A673 (cell line): ENCODE measurements at regions not wholly inside any gene's neighbourhood (a gene's known extent, or its start where the extent isn't known, plus 50 kb on each side); places are given as distances from the start of the nearest gene placed in this dataset.

Experiments
- BruUV-seq: library from RNA; stranded (reverse); fragments of 400-500 nt; replicated peaks from 2 replicates; lab custom pipeline; 2021; lab: Mats Ljungman, UMichigan
- CTCF ChIA-PET: fragments of 300-600 bp; sonication (Branson Sonifier 250); formaldehyde crosslinking; loops from one replicate; lab custom pipeline; 2022; ENCODE audit warnings: antibody characterized with exemption; lab: Charles Lee
- POLR2A ChIA-PET: fragments of 300-600 bp; sonication (Branson Sonifier 250); formaldehyde crosslinking; loops from one replicate; lab custom pipeline; 2022; ENCODE audit warnings: antibody characterized with exemption; ENCODE audit not compliant: low non-redundant PET; lab: Charles Lee
- DNase-seq: peaks from one replicate; pipeline ENCODE4 v3.0.0-alpha.2; 2015; ENCODE audit warnings: low spot score
- H3K27ac ChIP-seq: fragments of 200-600 bp; sonication (generic); 2 replicates; pipeline ENCODE4 v1.5.1; 2016; ENCODE audit warnings: mixed run types, low read depth, mild to moderate bottlenecking, mixed read lengths, antibody characterized with exemption, low read length; ENCODE audit not compliant: poor library complexity, severe bottlenecking
- H3K27me3 ChIP-seq: fragments of 200-600 bp; sonication (generic); replicated peaks from 2 replicates; pipeline ENCODE4 v1.6.1; 2017; ENCODE audit warnings: mixed run types, low read depth, mild to moderate bottlenecking, mixed read lengths, antibody characterized with exemption, low read length; ENCODE audit not compliant: insufficient read depth, poor library complexity
- H3K36me3 ChIP-seq: fragments of 200-600 bp; sonication (generic); 2 replicates; pipeline ENCODE4 v1.6.1; 2016; ENCODE audit warnings: mixed run types, mild to moderate bottlenecking, mixed read lengths, antibody characterized with exemption, low read length; ENCODE audit not compliant: insufficient read depth, poor library complexity, severe bottlenecking
- H3K4me1 ChIP-seq: fragments of 200-600 bp; sonication (generic); 2 replicates; pipeline ENCODE4 v1.6.1; 2017; ENCODE audit warnings: mixed run types, mild to moderate bottlenecking, mixed read lengths, antibody characterized with exemption, low read length; ENCODE audit not compliant: insufficient read depth, poor library complexity, severe bottlenecking
- H3K4me3 ChIP-seq: fragments of 200-600 bp; sonication (generic); 2 replicates; pipeline ENCODE4 v1.5.1; 2016; ENCODE audit warnings: low read depth, mixed run types, mild to moderate bottlenecking, mixed read lengths, low read length; ENCODE audit not compliant: poor library complexity, severe bottlenecking
- H3K9me3 ChIP-seq: fragments of 200-600 bp; sonication (generic); 2 replicates; pipeline ENCODE4 v1.6.1; 2016; ENCODE audit warnings: mixed run types, low read depth, mild to moderate bottlenecking, mixed read lengths, antibody characterized with exemption, low read length; ENCODE audit not compliant: poor library complexity, severe bottlenecking
- CTCF ChIP-seq: fragments of 300-800, 200-600 bp; sonication (generic); conservative IDR thresholded peaks from 2 replicates; pipeline ENCODE4 v1.5.1; 2017; ENCODE audit warnings: low read depth, mild to moderate bottlenecking, antibody characterized with exemption, low read length, moderate library complexity, mixed read lengths
- EZH2 ChIP-seq: fragments of 200-600 bp; sonication (generic); IDR thresholded peaks from 2 replicates; pipeline ENCODE4 v1.6.1; 2017; ENCODE audit warnings: borderline replicate concordance, low read depth, mild to moderate bottlenecking, mixed read lengths, antibody characterized with exemption, low read length; ENCODE audit not compliant: poor library complexity, severe bottlenecking
- intact Hi-C: fragments of 100-400 bp; cut with micrococcal nuclease; formaldehyde crosslinking; loops from one replicate; pipeline ENCODE4 v1.10.0; 2022; ENCODE audit not compliant: unreplicated experiment

- no peaks in the 10 kb centered on the region for H3K36me3 ChIP-seq
- no peak overlapping the region for H3K27ac ChIP-seq
- no peaks in the 10 kb centered on the region for H3K27me3 ChIP-seq
- ChIA-PET CTCF (no interaction called here), POLR2A (no interaction called here)
- intact Hi-C loops, result no loop called here
- no peak for DNase-seq
- H3K4me1 ChIP-seq, result no peaks in the 10 kb centered on the region
- H3K4me3 ChIP-seq, result no peak overlapping the region
- no peaks in the 10 kb centered on the region for H3K9me3 ChIP-seq
- BruUV-seq, result no TSS peak
- no peak for TF ChIP-seq EZH2
- TF ChIP-seq CTCF, result no peak
Observed at GRCh38 chr2:238699307-238700116, 148.4 kb upstream of the TWIST2 start.

- BruUV-seq, result no TSS peak
- ChIA-PET CTCF (no interaction called here), POLR2A (no interaction called here)
- no peak for TF ChIP-seq CTCF
- no peak for TF ChIP-seq EZH2
- no peak overlapping the region for H3K27ac ChIP-seq
- H3K4me1 ChIP-seq, result no peaks in the 10 kb centered on the region
- DNase-seq, result no peak
- intact Hi-C loops, result no loop called here
- no peaks in the 10 kb centered on the region for H3K36me3 ChIP-seq
- no peaks in the 10 kb centered on the region for H3K27me3 ChIP-seq
- no peak overlapping the region for H3K4me3 ChIP-seq
- no peaks in the 10 kb centered on the region for H3K9me3 ChIP-seq
Observed at GRCh38 chr2:238700117-238700457, 147.8 kb upstream of the TWIST2 start.

- no peak for TF ChIP-seq CTCF
- no peak for TF ChIP-seq EZH2
- no peaks in the 10 kb centered on the region for H3K36me3 ChIP-seq
- DNase-seq, result no peak
- intact Hi-C loops, result no loop called here
- H3K27ac ChIP-seq, result no peak overlapping the region
- no peak overlapping the region for H3K4me3 ChIP-seq
- POLR2A ChIA-PET, result no interaction called here
- no peaks in the 10 kb centered on the region for H3K4me1 ChIP-seq
- no peaks in the 10 kb centered on the region for H3K27me3 ChIP-seq
- no TSS peak for BruUV-seq
- H3K9me3 ChIP-seq, result no peaks in the 10 kb centered on the region
- CTCF ChIA-PET, result no interaction called here
Observed at GRCh38 chr2:238700506-238701340, 147.2 kb upstream of the TWIST2 start.
